ENCODE measurements at regions not wholly inside any gene's neighbourhood (a gene's known extent, or its start where the extent isn't known, plus 50 kb on each side); places are given as distances from the start of the nearest gene placed in this dataset.

DNA sequence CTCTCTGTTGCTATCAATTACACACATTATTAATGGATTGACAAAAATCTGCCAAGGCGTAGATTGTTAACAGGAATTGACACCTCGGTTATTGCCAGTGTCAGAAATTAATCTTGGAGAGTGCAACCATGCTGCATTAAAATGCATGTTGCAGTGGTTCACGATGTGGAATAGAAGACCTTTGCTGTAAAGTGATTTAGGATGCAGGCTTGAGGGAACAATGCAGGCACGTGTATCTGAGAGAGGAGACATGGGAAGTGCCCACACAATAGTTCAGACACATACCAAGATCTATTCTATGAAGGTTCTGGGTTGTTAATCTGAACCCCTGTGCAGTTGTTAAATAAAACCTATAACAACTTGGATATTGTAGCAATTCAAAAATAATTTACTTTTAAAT lies 1032.8 kb upstream of the CDH8 start:
- intact Hi-C loops (cut with micrococcal nuclease) = no loop called here
- H3K4me3 Mint-ChIP-seq = no peak overlapping the region
- H3K36me3 Mint-ChIP-seq = no peaks in the 10 kb centered on the region
- H3K27me3 Mint-ChIP-seq = no peaks in the 10 kb centered on the region
- ChIA-PET POLR2A (ENCODE audit: partially characterized antibody) (no interaction called here), CTCF (ENCODE audit: partially characterized antibody) (no interaction called here)
- H3K9me3 ChIP-seq (ENCODE audit: control insufficient read depth in 1 of 2, low read length in 2 of 2) = no peaks in the 10 kb centered on the region
- H3K27me3 ChIP-seq (ENCODE audit: insufficient read depth, low read length) = no peaks in the 10 kb centered on the region
- H3K4me1 ChIP-seq (ENCODE audit: insufficient read depth, low read length) = no peaks in the 10 kb centered on the region
- no peaks in the 10 kb centered on the region for H3K4me1 Mint-ChIP-seq
- no peak for DNase-seq
- H3K4me3 ChIP-seq (ENCODE audit: low read length in 2 of 2) = no peak overlapping the region
- no peak overlapping the region for H3K27ac ChIP-seq (ENCODE audit: low read depth, low read length)
- H3K9me3 Mint-ChIP-seq = peaks cover 0 to 32% (median 20%) of the 10 kb centered on the region in 8 donors
- no peak overlapping the region for H3K27ac Mint-ChIP-seq
- H3K36me3 ChIP-seq (ENCODE audit: insufficient read depth, low read length) = no peaks in the 10 kb centered on the region

DNA sequence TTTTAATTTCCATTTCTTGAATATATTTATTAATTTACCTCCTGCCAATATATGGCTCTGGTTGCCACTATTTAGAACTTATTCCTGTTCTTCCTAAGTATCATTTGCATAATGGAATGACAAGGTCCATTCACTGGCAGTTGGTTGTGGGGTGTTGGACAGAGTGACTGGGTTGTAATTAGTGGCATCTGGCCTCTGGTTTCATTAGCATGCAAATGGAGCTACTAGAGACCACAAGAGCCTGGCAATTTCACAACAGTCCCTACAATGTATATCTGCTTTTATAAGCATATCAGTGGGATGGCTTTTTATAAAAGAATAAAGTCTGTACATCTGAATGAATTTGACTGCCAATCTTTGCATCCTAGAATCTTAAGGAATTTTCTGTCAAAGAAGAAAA lies 1030.9 kb upstream of the CDH8 start:
- H3K4me1 ChIP-seq (ENCODE audit: insufficient read depth, low read length) = no peaks in the 10 kb centered on the region
- DNase-seq = no peak
- H3K4me3 ChIP-seq (ENCODE audit: low read length in 2 of 2) = no peak overlapping the region
- ChIA-PET CTCF (ENCODE audit: partially characterized antibody) (no interaction called here), POLR2A (ENCODE audit: partially characterized antibody) (no interaction called here)
- no peaks in the 10 kb centered on the region for H3K27me3 Mint-ChIP-seq
- H3K27me3 ChIP-seq (ENCODE audit: insufficient read depth, low read length) = no peaks in the 10 kb centered on the region
- H3K36me3 Mint-ChIP-seq = no peaks in the 10 kb centered on the region
- H3K27ac Mint-ChIP-seq = no peak overlapping the region
- H3K36me3 ChIP-seq (ENCODE audit: insufficient read depth, low read length) = no peaks in the 10 kb centered on the region
- intact Hi-C loops (cut with micrococcal nuclease) = no loop called here
- peaks cover 0 to 46% (median 17%) of the 10 kb centered on the region in 8 donors for H3K9me3 Mint-ChIP-seq
- no peaks in the 10 kb centered on the region for H3K4me1 Mint-ChIP-seq
- H3K4me3 Mint-ChIP-seq = no peak overlapping the region
- H3K27ac ChIP-seq (ENCODE audit: low read depth, low read length) = no peak overlapping the region
- H3K9me3 ChIP-seq (ENCODE audit: control insufficient read depth in 1 of 2, low read length in 2 of 2) = no peaks in the 10 kb centered on the region

- Mint-ChIP-seq H3K27me3 (no peaks in the 10 kb centered on the region), H3K4me3 (no peak overlapping the region), H3K36me3 (no peaks in the 10 kb centered on the region), H3K4me1 (no peaks in the 10 kb centered on the region), H3K27ac (no peak overlapping the region), H3K9me3 (peaks cover 0 to 44% (median 16%) of the 10 kb centered on the region in 8 donors)
- CTCF ChIA-PET (ENCODE audit: partially characterized antibody) = no interaction called here
- Histone ChIP-seq H3K36me3 (ENCODE audit: insufficient read depth, low read length) (no peaks in the 10 kb centered on the region), H3K27me3 (ENCODE audit: insufficient read depth, low read length) (no peaks in the 10 kb centered on the region), H3K4me3 (ENCODE audit: low read length in 2 of 2) (no peak overlapping the region), H3K27ac (ENCODE audit: low read depth, low read length) (no peak overlapping the region), H3K4me1 (ENCODE audit: insufficient read depth, low read length) (no peaks in the 10 kb centered on the region), H3K9me3 (ENCODE audit: control insufficient read depth in 1 of 2, low read length in 2 of 2) (no peaks in the 10 kb centered on the region)
- no peak for DNase-seq
- POLR2A ChIA-PET (ENCODE audit: partially characterized antibody) = no interaction called here
- intact Hi-C loops (cut with micrococcal nuclease) = no loop called here
Measured at GRCh38 chr16:63066552-63066951, 1030.3 kb upstream of the CDH8 start.

DNA sequence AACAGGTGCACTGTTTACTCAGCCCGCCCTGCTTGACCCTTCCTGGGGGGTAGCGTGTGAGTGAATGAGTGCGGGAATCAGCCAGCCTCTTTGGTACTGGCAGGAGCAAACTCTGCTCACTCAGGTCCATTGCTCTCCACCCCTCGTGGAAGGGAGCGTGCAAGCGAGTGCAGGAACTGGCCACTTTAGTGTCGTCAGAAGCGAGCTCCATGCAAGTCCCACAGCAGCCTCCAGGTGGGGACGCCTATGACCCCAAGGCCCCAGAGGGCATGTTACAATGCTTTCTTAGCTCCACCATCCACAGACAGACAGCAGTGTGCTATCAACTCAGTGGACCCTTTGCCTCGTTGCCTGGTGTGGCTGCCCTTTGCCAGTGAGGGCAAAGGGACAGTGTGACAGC lies 1025.1 kb upstream of the CDH8 start:
- H3K27me3 Mint-ChIP-seq = no peaks in the 10 kb centered on the region
- no peaks in the 10 kb centered on the region for H3K36me3 ChIP-seq (ENCODE audit: insufficient read depth, low read length)
- H3K36me3 Mint-ChIP-seq = no peaks in the 10 kb centered on the region
- H3K27me3 ChIP-seq (ENCODE audit: insufficient read depth, low read length) = no peaks in the 10 kb centered on the region
- H3K27ac Mint-ChIP-seq = no peak overlapping the region
- DNase-seq = no peak
- no peaks in the 10 kb centered on the region for H3K4me1 Mint-ChIP-seq
- no peak overlapping the region for H3K27ac ChIP-seq (ENCODE audit: low read depth, low read length)
- H3K4me1 ChIP-seq (ENCODE audit: insufficient read depth, low read length) = no peaks in the 10 kb centered on the region
- no peak overlapping the region for H3K4me3 ChIP-seq (ENCODE audit: low read length in 2 of 2)
- intact Hi-C loops (cut with micrococcal nuclease) = no loop called here
- H3K4me3 Mint-ChIP-seq = no peak overlapping the region
- POLR2A ChIA-PET (ENCODE audit: partially characterized antibody) = no interaction called here
- CTCF ChIA-PET (ENCODE audit: partially characterized antibody) = no interaction called here
- no peaks in the 10 kb centered on the region for H3K9me3 ChIP-seq (ENCODE audit: control insufficient read depth in 1 of 2, low read length in 2 of 2)
- peaks cover 0 to 41% (median 16%) of the 10 kb centered on the region in 8 donors for H3K9me3 Mint-ChIP-seq

GRCh38 chr16:63059676-63060075 lies 1023.4 kb upstream of the CDH8 start:
- no peaks in the 10 kb centered on the region for H3K4me1 Mint-ChIP-seq
- intact Hi-C loops (cut with micrococcal nuclease) = no loop called here
- CTCF ChIA-PET (ENCODE audit: partially characterized antibody) = no interaction called here

DNA sequence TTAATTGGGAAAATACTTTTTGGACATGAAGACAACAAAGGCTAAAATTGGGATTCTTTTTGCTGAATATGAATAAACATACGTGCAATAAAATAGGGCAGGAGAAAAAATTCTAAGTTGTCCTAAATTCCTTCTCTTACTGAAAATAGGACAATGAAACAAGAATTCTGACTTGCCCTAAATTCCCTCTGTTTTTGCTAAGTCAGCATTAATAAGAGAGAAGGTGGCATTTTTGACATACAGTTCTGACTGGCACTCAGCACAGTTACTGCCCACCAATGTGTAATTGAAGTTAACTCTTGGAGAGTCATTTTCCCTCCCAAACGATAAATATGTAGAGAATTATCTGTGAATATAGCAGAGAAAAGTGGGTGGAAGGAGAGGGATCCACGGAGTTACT lies 1021.1 kb upstream of the CDH8 start:
- ChIA-PET CTCF (ENCODE audit: partially characterized antibody) (no interaction called here), POLR2A (ENCODE audit: partially characterized antibody) (no interaction called here)
- no peak for DNase-seq
- H3K4me3 ChIP-seq (ENCODE audit: low read length in 2 of 2) = no peak overlapping the region
- Mint-ChIP-seq H3K4me3 (no peak overlapping the region), H3K27me3 (no peaks in the 10 kb centered on the region), H3K9me3 (peaks cover 0 to 34% (median 22%) of the 10 kb centered on the region in 8 donors), H3K36me3 (no peaks in the 10 kb centered on the region), H3K4me1 (no peaks in the 10 kb centered on the region), H3K27ac (no peak overlapping the region)
- H3K9me3 ChIP-seq (ENCODE audit: control insufficient read depth in 1 of 2, low read length in 2 of 2) = no peaks in the 10 kb centered on the region
- H3K36me3 ChIP-seq (ENCODE audit: insufficient read depth, low read length) = no peaks in the 10 kb centered on the region
- no peaks in the 10 kb centered on the region for H3K27me3 ChIP-seq (ENCODE audit: insufficient read depth, low read length)
- no peaks in the 10 kb centered on the region for H3K4me1 ChIP-seq (ENCODE audit: insufficient read depth, low read length)
- intact Hi-C loops (cut with micrococcal nuclease) = no loop called here
- no peak overlapping the region for H3K27ac ChIP-seq (ENCODE audit: low read depth, low read length)

More at GRCh38 chr16:63059676-63060075, 1023.4 kb upstream of the CDH8 start:
- no peaks in the 10 kb centered on the region for H3K36me3 ChIP-seq (ENCODE audit: insufficient read depth, low read length)
- H3K27me3 ChIP-seq (ENCODE audit: insufficient read depth, low read length) = no peaks in the 10 kb centered on the region
- no peaks in the 10 kb centered on the region for H3K27me3 Mint-ChIP-seq
- POLR2A ChIA-PET (ENCODE audit: partially characterized antibody) = no interaction called here
- DNase-seq = no peak
- H3K36me3 Mint-ChIP-seq = no peaks in the 10 kb centered on the region
- no peaks in the 10 kb centered on the region for H3K4me1 ChIP-seq (ENCODE audit: insufficient read depth, low read length)
- H3K27ac Mint-ChIP-seq = no peak overlapping the region
- H3K4me3 ChIP-seq (ENCODE audit: low read length in 2 of 2) = no peak overlapping the region
- no peak overlapping the region for H3K4me3 Mint-ChIP-seq
- peaks cover 0 to 32% (median 17%) of the 10 kb centered on the region in 8 donors for H3K9me3 Mint-ChIP-seq
- no peak overlapping the region for H3K27ac ChIP-seq (ENCODE audit: low read depth, low read length)
- H3K9me3 ChIP-seq (ENCODE audit: control insufficient read depth in 1 of 2, low read length in 2 of 2) = no peaks in the 10 kb centered on the region

GRCh38 chr16:63050391-63050790 lies 1014.2 kb upstream of the CDH8 start:
- Mint-ChIP-seq H3K9me3 (peaks cover 5 to 26% (median 16%) of the 10 kb centered on the region in 8 donors), H3K36me3 (no peaks in the 10 kb centered on the region), H3K27me3 (no peaks in the 10 kb centered on the region), H3K4me3 (no peak overlapping the region), H3K27ac (no peak overlapping the region), H3K4me1 (no peaks in the 10 kb centered on the region)
- H3K9me3 ChIP-seq (ENCODE audit: control insufficient read depth in 1 of 2, low read length in 2 of 2) = no peaks in the 10 kb centered on the region
- no peak overlapping the region for H3K27ac ChIP-seq (ENCODE audit: low read depth, low read length)
- no peak for DNase-seq
- H3K4me3 ChIP-seq (ENCODE audit: low read length in 2 of 2) = no peak overlapping the region
- no peaks in the 10 kb centered on the region for H3K4me1 ChIP-seq (ENCODE audit: insufficient read depth, low read length)
- no peaks in the 10 kb centered on the region for H3K27me3 ChIP-seq (ENCODE audit: insufficient read depth, low read length)
- intact Hi-C loops (cut with micrococcal nuclease) = no loop called here
- ChIA-PET POLR2A (ENCODE audit: partially characterized antibody) (no interaction called here), CTCF (ENCODE audit: partially characterized antibody) (no interaction called here)
- no peaks in the 10 kb centered on the region for H3K36me3 ChIP-seq (ENCODE audit: insufficient read depth, low read length)

DNA sequence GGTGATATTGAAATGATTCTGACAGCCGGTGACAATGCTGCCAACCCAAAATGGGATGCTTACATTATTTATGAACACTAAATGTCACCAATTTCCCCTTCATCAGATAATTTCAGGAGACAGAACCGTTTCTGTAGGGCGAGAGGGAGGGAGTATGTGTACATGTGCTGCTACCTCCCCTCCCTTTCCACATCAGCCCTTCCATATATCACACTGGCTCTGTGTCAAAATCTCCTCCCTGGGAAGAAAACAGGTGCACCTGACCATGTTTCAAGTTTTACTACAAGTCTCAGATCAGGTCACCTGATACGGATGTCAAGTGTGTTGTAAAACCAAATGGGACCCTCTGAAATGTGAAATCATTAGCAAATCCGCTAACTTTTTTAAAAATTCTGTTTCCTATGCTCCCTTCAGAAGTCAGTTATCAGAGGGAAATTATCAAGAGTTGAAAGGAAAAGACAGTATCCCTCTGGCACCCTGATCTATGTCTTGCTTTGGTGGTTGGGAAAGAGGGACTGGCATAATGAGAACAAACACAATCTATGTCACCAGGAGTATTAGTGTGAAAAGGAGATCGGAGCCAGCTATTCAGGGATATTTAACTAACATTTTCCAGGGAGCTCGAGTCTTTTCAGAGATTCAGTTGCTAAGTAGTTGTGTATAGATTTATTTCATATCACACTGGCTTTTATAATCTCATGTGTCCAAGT lies 1002.3 kb upstream of the CDH8 start:
- CTCF ChIA-PET (ENCODE audit: partially characterized antibody) = no interaction called here
- POLR2A ChIA-PET (ENCODE audit: partially characterized antibody) = no interaction called here
- no peak overlapping the region for H3K4me3 ChIP-seq (ENCODE audit: low read length in 2 of 2)
- Mint-ChIP-seq H3K9me3 (peaks cover 1 to 37% (median 18%) of the 10 kb centered on the region in 8 donors), H3K4me3 (no peak overlapping the region), H3K27ac (no peak overlapping the region), H3K36me3 (no peaks in the 10 kb centered on the region), H3K4me1 (no peaks in the 10 kb centered on the region), H3K27me3 (no peaks in the 10 kb centered on the region)
- no peaks in the 10 kb centered on the region for H3K36me3 ChIP-seq (ENCODE audit: insufficient read depth, low read length)
- H3K27ac ChIP-seq (ENCODE audit: low read depth, low read length) = no peak overlapping the region
- DNase-seq = no peak
- no peaks in the 10 kb centered on the region for H3K27me3 ChIP-seq (ENCODE audit: insufficient read depth, low read length)
- H3K9me3 ChIP-seq (ENCODE audit: control insufficient read depth in 1 of 2, low read length in 2 of 2) = peaks cover 0 to 5% of the 10 kb centered on the region in 2 donors
- H3K4me1 ChIP-seq (ENCODE audit: insufficient read depth, low read length) = no peaks in the 10 kb centered on the region
- intact Hi-C loops (cut with micrococcal nuclease) = no loop called here
